Body of pancreas (tissue), 4 donors: ENCODE measurements at regions not wholly inside any gene's neighbourhood (a gene's known extent, or its start where the extent isn't known, plus 50 kb on each side); places are given as distances from the start of the nearest gene placed in this dataset.

Source experiments
- CTCF ChIP-seq, 7 experiments: fragments of 450-650 bp in 4 of 7; fragments of 200-600 bp in 3 of 7; sonication (generic) in 3 of 7; IDR thresholded peaks; one replicate each; pipeline ENCODE4 v1.5.1; 2016 to 2019; ENCODE audit warnings: antibody characterized with exemption in 7 of 7
- POLR2A ChIP-seq, 3 donors: fragments of 450-650 bp; IDR thresholded peaks; one replicate each; pipeline ENCODE4 v1.6.1; 2016; ENCODE audit warnings: antibody characterized with exemption in 3 of 3, mild to moderate bottlenecking in 2 of 3

DNA sequence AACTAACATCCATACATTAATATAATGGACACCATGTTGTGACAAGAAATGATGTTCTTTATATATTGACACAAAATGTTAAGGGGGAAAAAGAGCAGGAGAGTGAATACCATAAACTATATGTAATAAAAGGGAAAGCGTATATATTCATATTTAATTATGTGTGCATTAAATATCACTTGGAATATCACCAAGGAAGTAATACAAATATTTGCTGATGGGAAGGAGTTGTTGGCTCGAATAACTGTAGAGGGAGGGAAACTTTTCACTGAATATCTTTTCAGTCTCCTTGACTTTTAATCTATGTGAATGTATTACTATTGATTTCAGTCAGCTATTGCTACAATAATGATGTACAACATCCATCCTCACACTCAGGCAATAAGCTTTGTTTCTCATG, 167.0 kb upstream of the DPH6 start:
- TF ChIP-seq POLR2A (IDR thresholded peaks at IDR 0.05) (no peak), CTCF (IDR thresholded peaks at IDR 0.05) (no peak)
